BLaER1 (cell line): ENCODE measurements at regions not wholly inside any gene's neighbourhood (a gene's known extent, or its start where the extent isn't known, plus 50 kb on each side); places are given as distances from the start of the nearest gene placed in this dataset.

Experiments
- H3K27ac ChIP-seq: shearing (Covaris generic); formaldehyde crosslinking; 2 replicates; pipeline ENCODE4 v1.8.1; 2022
- H3K27me3 ChIP-seq: shearing (Covaris generic); formaldehyde crosslinking; 2 replicates; pipeline ENCODE4 v1.8.1; 2022
- H3K36me3 ChIP-seq: shearing (Covaris generic); formaldehyde crosslinking; 2 replicates; pipeline ENCODE4 v1.8.1; 2022
- H3K4me1 ChIP-seq: shearing (Covaris generic); formaldehyde crosslinking; 2 replicates; pipeline ENCODE4 v1.8.1; 2022
- H3K4me2 ChIP-seq: shearing (Covaris generic); formaldehyde crosslinking; 2 replicates; pipeline ENCODE4 v1.8.1; 2022
- H3K4me3 ChIP-seq: shearing (Covaris generic); formaldehyde crosslinking; 2 replicates; pipeline ENCODE4 v1.8.1; 2022
- H3K9ac ChIP-seq: shearing (Covaris generic); formaldehyde crosslinking; 2 replicates; pipeline ENCODE4 v1.8.1; 2022
- H3K9me3 ChIP-seq: shearing (Covaris generic); formaldehyde crosslinking; 2 replicates; pipeline ENCODE4 v1.8.1; 2022
- H4K20me1 ChIP-seq: shearing (Covaris generic); formaldehyde crosslinking; 2 replicates; pipeline ENCODE4 v1.8.1; 2022
- Cebpa-rat ChIP-seq: shearing (Covaris generic); IDR thresholded peaks from 2 replicates; pipeline ENCODE4 v1.8.1; 2022

DNA sequence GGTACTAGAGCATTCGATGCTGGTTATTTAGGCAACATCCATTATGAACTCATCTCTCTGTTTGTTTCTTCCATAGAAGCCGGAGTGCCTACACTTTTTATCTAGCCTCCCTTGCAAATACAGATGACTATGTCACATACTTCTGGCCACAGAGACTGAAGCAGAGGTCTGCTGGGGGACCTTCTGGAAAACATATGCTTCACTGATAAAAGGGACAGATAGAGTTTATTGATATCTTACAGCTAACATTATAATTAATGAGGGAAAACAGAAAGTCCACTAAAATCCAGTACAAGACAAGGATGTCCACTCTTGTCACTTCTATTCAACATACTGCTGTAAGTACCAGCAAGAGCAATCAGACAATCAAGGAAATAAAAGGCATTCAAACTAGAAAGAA, 104.3 kb upstream of the FAR2 start:
- no peaks in the 10 kb centered on the region for H4K20me1 ChIP-seq
- H3K36me3 ChIP-seq, result no peaks in the 10 kb centered on the region
- no peak overlapping the region for H3K27ac ChIP-seq
- no peak overlapping the region for H3K4me2 ChIP-seq
- no peaks in the 10 kb centered on the region for H3K27me3 ChIP-seq
- no peaks in the 10 kb centered on the region for H3K9me3 ChIP-seq
- TF ChIP-seq Cebpa-rat, result no peak
- H3K4me3 ChIP-seq, result no peak overlapping the region
- H3K4me1 ChIP-seq, result no peaks in the 10 kb centered on the region
- no peak overlapping the region for H3K9ac ChIP-seq

GRCh38 chr12:29048787-29049186, 100.3 kb upstream of the FAR2 start:
- TF ChIP-seq Cebpa-rat, result no peak
- H3K27ac ChIP-seq, result no peak overlapping the region
- no peak overlapping the region for H3K4me3 ChIP-seq
- no peaks in the 10 kb centered on the region for H3K9me3 ChIP-seq
- peaks cover 4% of the 10 kb centered on the region; the same call in 1 of the 2 replicates for H3K4me1 ChIP-seq
- H3K4me2 ChIP-seq, result no peak overlapping the region
- H3K27me3 ChIP-seq, result no peaks in the 10 kb centered on the region
- H3K9ac ChIP-seq, result no peak overlapping the region
- no peaks in the 10 kb centered on the region for H4K20me1 ChIP-seq
- no peaks in the 10 kb centered on the region for H3K36me3 ChIP-seq

DNA sequence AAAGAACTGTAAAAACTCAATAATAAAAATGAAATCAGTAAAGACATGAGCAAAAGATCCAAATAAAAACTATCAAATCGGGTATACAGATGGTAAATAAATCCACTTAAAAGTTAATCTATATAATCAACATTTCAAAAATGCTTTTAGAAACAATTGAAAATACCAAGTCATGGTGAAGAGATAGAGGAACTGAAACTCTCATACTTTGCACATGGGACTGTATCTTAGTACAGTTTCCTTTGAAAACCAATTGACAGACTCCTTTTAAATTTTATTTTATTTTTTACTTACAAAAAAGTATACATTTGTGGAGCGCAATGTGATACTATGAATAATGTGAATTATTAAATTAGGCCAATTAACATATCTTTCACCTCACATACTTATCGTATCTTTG, 98.6 kb upstream of the FAR2 start:
- Histone ChIP-seq H3K27ac (no peak overlapping the region), H3K4me3 (no peak overlapping the region), H3K9ac (no peak overlapping the region), H3K4me1 (peaks cover 4% of the 10 kb centered on the region; the same call in 1 of the 2 replicates), H4K20me1 (no peaks in the 10 kb centered on the region), H3K36me3 (no peaks in the 10 kb centered on the region), H3K4me2 (no peak overlapping the region), H3K9me3 (no peaks in the 10 kb centered on the region), H3K27me3 (no peaks in the 10 kb centered on the region)
- TF ChIP-seq Cebpa-rat, result no peak

GRCh38 chr12:29051221-29051620, 97.9 kb upstream of the FAR2 start:
- Histone ChIP-seq H3K4me2 (no peak overlapping the region), H3K27me3 (no peaks in the 10 kb centered on the region), H3K27ac (no peak overlapping the region), H3K36me3 (no peaks in the 10 kb centered on the region), H3K4me3 (no peak overlapping the region), H3K4me1 (peaks cover 4% of the 10 kb centered on the region; the same call in 1 of the 2 replicates), H4K20me1 (no peaks in the 10 kb centered on the region), H3K9me3 (no peaks in the 10 kb centered on the region), H3K9ac (no peak overlapping the region)
- no peak for TF ChIP-seq Cebpa-rat

DNA sequence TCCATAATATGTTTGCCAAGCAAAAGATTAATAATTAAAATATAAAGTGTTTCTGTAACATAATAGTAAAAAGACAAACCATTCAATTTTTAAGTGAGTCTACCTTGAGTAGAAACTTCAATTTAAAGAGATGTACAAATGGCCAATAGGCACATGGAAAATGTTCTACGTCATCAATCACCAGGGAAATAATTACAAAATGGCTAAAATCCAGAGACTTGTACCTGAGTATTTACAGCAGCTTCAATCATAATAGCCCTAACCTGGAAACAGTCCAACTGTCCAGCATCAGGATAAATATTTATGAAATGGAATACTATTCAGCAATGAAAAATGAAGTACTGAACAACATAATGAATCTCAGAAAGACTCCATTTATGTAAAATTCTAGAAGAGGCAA, 95.5 kb upstream of the FAR2 start:
- Histone ChIP-seq H3K27me3 (no peaks in the 10 kb centered on the region), H3K4me3 (no peak overlapping the region), H3K9ac (no peak overlapping the region), H4K20me1 (no peaks in the 10 kb centered on the region), H3K27ac (no peak overlapping the region), H3K4me2 (no peak overlapping the region), H3K4me1 (peaks cover 4% of the 10 kb centered on the region; the same call in 1 of the 2 replicates), H3K9me3 (no peaks in the 10 kb centered on the region), H3K36me3 (no peaks in the 10 kb centered on the region)
- TF ChIP-seq Cebpa-rat, result no peak

GRCh38 chr12:29054858-29055663, 94.0 kb upstream of the FAR2 start:
- Histone ChIP-seq H3K9me3 (no peaks in the 10 kb centered on the region), H3K4me3 (no peak overlapping the region), H3K4me2 (no peak overlapping the region), H3K9ac (no peak overlapping the region), H3K27ac (no peak overlapping the region), H4K20me1 (no peaks in the 10 kb centered on the region), H3K4me1 (peaks cover 4% of the 10 kb centered on the region; the same call in 1 of the 2 replicates), H3K36me3 (no peaks in the 10 kb centered on the region), H3K27me3 (no peaks in the 10 kb centered on the region)
- TF ChIP-seq Cebpa-rat, result no peak

GRCh38 chr12:29066011-29066588, 83.0 kb upstream of the FAR2 start:
- Histone ChIP-seq H3K36me3 (no peaks in the 10 kb centered on the region), H3K9ac (no peak overlapping the region), H3K27me3 (no peaks in the 10 kb centered on the region), H3K9me3 (no peaks in the 10 kb centered on the region), H3K4me3 (no peak overlapping the region), H3K4me2 (no peak overlapping the region), H4K20me1 (no peaks in the 10 kb centered on the region), H3K4me1 (no peaks in the 10 kb centered on the region), H3K27ac (no peak overlapping the region)
- TF ChIP-seq Cebpa-rat, result no peak

GRCh38 chr12:29067430-29067829, 81.6 kb upstream of the FAR2 start:
- H3K4me2 ChIP-seq, result no peak overlapping the region

GRCh38 chr12:29070309-29070708, 78.8 kb upstream of the FAR2 start:
- Histone ChIP-seq H3K36me3 (no peaks in the 10 kb centered on the region), H3K4me2 (no peak overlapping the region), H3K4me3 (no peak overlapping the region), H4K20me1 (no peaks in the 10 kb centered on the region), H3K9ac (no peak overlapping the region), H3K4me1 (no peaks in the 10 kb centered on the region), H3K9me3 (no peaks in the 10 kb centered on the region), H3K27ac (no peak overlapping the region), H3K27me3 (no peaks in the 10 kb centered on the region)
- no peak for TF ChIP-seq Cebpa-rat

More at GRCh38 chr12:29067430-29067829, 81.6 kb upstream of the FAR2 start:
- Histone ChIP-seq H3K9ac (no peak overlapping the region), H3K27me3 (no peaks in the 10 kb centered on the region), H3K4me3 (no peak overlapping the region), H3K36me3 (no peaks in the 10 kb centered on the region), H3K27ac (no peak overlapping the region), H4K20me1 (no peaks in the 10 kb centered on the region), H3K4me1 (no peaks in the 10 kb centered on the region), H3K9me3 (no peaks in the 10 kb centered on the region)
- no peak for TF ChIP-seq Cebpa-rat

- Histone ChIP-seq H3K36me3 (no peaks in the 10 kb centered on the region), H3K27ac (no peak overlapping the region), H3K4me3 (no peak overlapping the region), H3K27me3 (no peaks in the 10 kb centered on the region), H3K4me1 (no peaks in the 10 kb centered on the region), H4K20me1 (no peaks in the 10 kb centered on the region), H3K4me2 (no peak overlapping the region), H3K9ac (no peak overlapping the region), H3K9me3 (no peaks in the 10 kb centered on the region)
- no peak for TF ChIP-seq Cebpa-rat
Measured at GRCh38 chr12:29071099-29071498, 78.0 kb upstream of the FAR2 start.
